ENCODE measurements at regions not wholly inside any gene's neighbourhood (a gene's known extent, or its start where the extent isn't known, plus 50 kb on each side); places are given as distances from the start of the nearest gene placed in this dataset.

- Histone ChIP-seq H3K36me3 (replicated peaks in 1 of 2; ENCODE audit: control insufficient read depth in 1 of 2, insufficient read depth in 2 of 2, low read length in 2 of 2) (no peaks in the 10 kb centered on the region), H4K20me1 (ENCODE audit: insufficient read depth, low read length) (no peaks in the 10 kb centered on the region), H3K4me3 (replicated peaks in 1 of 3; ENCODE audit: insufficient read depth in 1 of 3, low read depth in 2 of 3, low read length in 3 of 3) (no peak overlapping the region), H2AFZ (ENCODE audit: low read length) (no peak overlapping the region), H3K27me3 (ENCODE audit: control insufficient read depth in 1 of 2, insufficient read depth in 2 of 2, low read length in 2 of 2) (no peaks in the 10 kb centered on the region; a peak in 1 of 5 replicates), H3K4me1 (ENCODE audit: insufficient read depth, low read length) (no peaks in the 10 kb centered on the region), H3K9me3 (ENCODE audit: low read length) (no peaks in the 10 kb centered on the region), H3K4me2 (ENCODE audit: low read depth, low read length) (no peak overlapping the region), H3K27ac (ENCODE audit: extremely low read length, insufficient read depth, low read length) (no peak overlapping the region), H3K9ac (ENCODE audit: insufficient read depth, low read depth, low read length) (no peak overlapping the region), H3K79me2 (ENCODE audit: insufficient read depth, low read length) (no peaks in the 10 kb centered on the region)
- in situ Hi-C loops (cut with HindIII; ENCODE audit: extremely low pct_ligation_motif_present, low pct_unique_long_range_greater_than_20kb) = no loop called here
- TF ChIP-seq YEATS2 (CRISPR knock-in tag; IDR thresholded peaks at IDR 0.05; ENCODE audit: borderline replicate concordance) (no peak), REPIN1 (CRISPR knock-in tag; IDR thresholded peaks at IDR 0.05; ENCODE audit: borderline replicate concordance, low read depth) (no peak), NFKBIZ (CRISPR knock-in tag; IDR thresholded peaks at IDR 0.05) (no peak), PREB (CRISPR knock-in tag; IDR thresholded peaks at IDR 0.05) (no peak), ZGPAT (CRISPR knock-in tag; IDR thresholded peaks at IDR 0.05) (no peak), ZNF709 (CRISPR knock-in tag; IDR thresholded peaks at IDR 0.05) (no peak), RFXANK (CRISPR knock-in tag; IDR thresholded peaks at IDR 0.05) (no peak), TAF1 (CRISPR knock-in tag; IDR thresholded peaks at IDR 0.05) (no peak)
- no peak for DNase-seq (ENCODE audit: low spot score)
- no peak for ATAC-seq
- ChIA-PET POLR2A (no interaction called here), CTCF (ENCODE audit: low intra/inter-chr PET ratio, low total read pairs) (no interaction called here)
- no peak for FAIRE-seq
- WGBS (ENCODE audit: low lambda C conversion rate) = 17% methylated on average over 7 of the region's 8 CpGs
- intact Hi-C loops (cut with micrococcal nuclease; ENCODE audit: unreplicated experiment) = no loop called here
- BruUV-seq (replicated peaks) = no TSS peak
Observed at GRCh38 chr1:177838907-177839485, 130.9 kb downstream of the SEC16B start.

Measured in HepG2 (cell line).